Thyroid gland (tissue), 4 donors: ENCODE measurements at regions not wholly inside any gene's neighbourhood (a gene's known extent, or its start where the extent isn't known, plus 50 kb on each side); places are given as distances from the start of the nearest gene placed in this dataset.

ENCODE experiments used
- POLR2A ChIP-seq, 2 donors: fragments of 450-650 bp; IDR thresholded peaks; one replicate each; pipeline ENCODE4 v1.6.1; 2017; ENCODE audit warnings: antibody characterized with exemption in 2 of 2, mild to moderate bottlenecking in 2 of 2, moderate library complexity in 1 of 2
- TF ChIP-seq, protein P1 (sequence below), 6 experiments: fragments of 200-600 bp in 3 of 6; fragments of 450-650 bp in 3 of 6; sonication (generic) in 3 of 6; IDR thresholded peaks; one replicate each; pipeline ENCODE4 v1.5.1; 2016 to 2019; ENCODE audit warnings: antibody characterized with exemption in 6 of 6, mild to moderate bottlenecking in 2 of 6, inconsistent platforms in 1 of 6, moderate library complexity in 1 of 6

DNA sequence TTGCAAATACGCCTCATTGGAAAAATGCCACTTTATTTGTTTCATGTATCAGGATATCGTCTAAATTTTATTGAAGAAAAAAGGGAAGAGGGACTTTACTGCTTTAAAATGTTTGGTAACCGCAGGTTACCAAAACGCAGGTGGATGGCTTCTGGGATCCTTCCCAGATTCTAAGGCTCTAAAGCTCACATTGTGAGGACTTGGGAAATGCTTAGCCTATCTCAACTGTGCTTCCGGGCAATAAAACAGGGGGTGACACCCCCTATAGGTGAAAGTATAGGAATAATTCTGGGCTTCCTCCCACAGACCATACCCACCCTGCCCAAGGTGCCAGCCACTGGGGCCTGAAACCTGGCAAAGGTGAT lies 73.2 kb upstream of the IPO5 start:
- no peak for TF ChIP-seq POLR2A (IDR thresholded peaks at IDR 0.05)
- TF ChIP-seq, protein P1, sequence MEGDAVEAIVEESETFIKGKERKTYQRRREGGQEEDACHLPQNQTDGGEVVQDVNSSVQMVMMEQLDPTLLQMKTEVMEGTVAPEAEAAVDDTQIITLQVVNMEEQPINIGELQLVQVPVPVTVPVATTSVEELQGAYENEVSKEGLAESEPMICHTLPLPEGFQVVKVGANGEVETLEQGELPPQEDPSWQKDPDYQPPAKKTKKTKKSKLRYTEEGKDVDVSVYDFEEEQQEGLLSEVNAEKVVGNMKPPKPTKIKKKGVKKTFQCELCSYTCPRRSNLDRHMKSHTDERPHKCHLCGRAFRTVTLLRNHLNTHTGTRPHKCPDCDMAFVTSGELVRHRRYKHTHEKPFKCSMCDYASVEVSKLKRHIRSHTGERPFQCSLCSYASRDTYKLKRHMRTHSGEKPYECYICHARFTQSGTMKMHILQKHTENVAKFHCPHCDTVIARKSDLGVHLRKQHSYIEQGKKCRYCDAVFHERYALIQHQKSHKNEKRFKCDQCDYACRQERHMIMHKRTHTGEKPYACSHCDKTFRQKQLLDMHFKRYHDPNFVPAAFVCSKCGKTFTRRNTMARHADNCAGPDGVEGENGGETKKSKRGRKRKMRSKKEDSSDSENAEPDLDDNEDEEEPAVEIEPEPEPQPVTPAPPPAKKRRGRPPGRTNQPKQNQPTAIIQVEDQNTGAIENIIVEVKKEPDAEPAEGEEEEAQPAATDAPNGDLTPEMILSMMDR (IDR thresholded peaks at IDR 0.05), result no peak
